NB4 (cell line): ENCODE measurements at regions not wholly inside any gene's neighbourhood (a gene's known extent, or its start where the extent isn't known, plus 50 kb on each side); places are given as distances from the start of the nearest gene placed in this dataset.

Source experiments
- MYC ChIP-seq: IDR thresholded peaks from 2 replicates; pipeline ENCODE4 v1.6.1; 2011; ENCODE audit warnings: low read depth, low read length
- POLR2A ChIP-seq: IDR thresholded peaks from 2 replicates; pipeline ENCODE4 v1.6.1; 2011; ENCODE audit warnings: mild to moderate bottlenecking; ENCODE audit not compliant: insufficient read length; ENCODE audit errors: extremely low read depth
- TF ChIP-seq, protein P1 (sequence below): IDR thresholded peaks from one replicate; pipeline ENCODE4 v1.5.1; 2012; ENCODE audit warnings: low read depth, low read length

DNA sequence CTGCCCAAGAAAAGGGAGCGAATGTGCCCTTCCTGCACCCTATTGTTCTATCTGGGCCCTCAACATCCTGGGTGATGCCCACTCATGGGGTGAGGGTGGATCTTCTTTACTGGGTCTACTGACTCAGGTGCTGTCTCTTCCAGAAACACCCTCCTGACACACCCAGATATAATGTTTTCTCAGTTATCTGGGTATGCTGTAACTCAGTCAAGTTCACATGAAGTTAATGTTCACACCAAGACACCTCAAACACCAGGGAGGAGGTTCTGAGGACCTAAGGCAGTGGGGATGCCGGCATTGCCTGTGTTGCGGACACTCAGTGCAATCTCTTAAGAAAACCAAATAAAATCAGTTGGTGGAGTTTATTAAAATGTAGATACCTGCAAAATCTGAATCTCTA lies 500.9 kb downstream of the BCL11A start:
- TF ChIP-seq, protein P1, sequence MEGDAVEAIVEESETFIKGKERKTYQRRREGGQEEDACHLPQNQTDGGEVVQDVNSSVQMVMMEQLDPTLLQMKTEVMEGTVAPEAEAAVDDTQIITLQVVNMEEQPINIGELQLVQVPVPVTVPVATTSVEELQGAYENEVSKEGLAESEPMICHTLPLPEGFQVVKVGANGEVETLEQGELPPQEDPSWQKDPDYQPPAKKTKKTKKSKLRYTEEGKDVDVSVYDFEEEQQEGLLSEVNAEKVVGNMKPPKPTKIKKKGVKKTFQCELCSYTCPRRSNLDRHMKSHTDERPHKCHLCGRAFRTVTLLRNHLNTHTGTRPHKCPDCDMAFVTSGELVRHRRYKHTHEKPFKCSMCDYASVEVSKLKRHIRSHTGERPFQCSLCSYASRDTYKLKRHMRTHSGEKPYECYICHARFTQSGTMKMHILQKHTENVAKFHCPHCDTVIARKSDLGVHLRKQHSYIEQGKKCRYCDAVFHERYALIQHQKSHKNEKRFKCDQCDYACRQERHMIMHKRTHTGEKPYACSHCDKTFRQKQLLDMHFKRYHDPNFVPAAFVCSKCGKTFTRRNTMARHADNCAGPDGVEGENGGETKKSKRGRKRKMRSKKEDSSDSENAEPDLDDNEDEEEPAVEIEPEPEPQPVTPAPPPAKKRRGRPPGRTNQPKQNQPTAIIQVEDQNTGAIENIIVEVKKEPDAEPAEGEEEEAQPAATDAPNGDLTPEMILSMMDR: no peak
- no peak for TF ChIP-seq POLR2A
- no peak for TF ChIP-seq MYC
